HL-60 (cell line): ENCODE measurements at regions not wholly inside any gene's neighbourhood (a gene's known extent, or its start where the extent isn't known, plus 50 kb on each side); places are given as distances from the start of the nearest gene placed in this dataset.

ENCODE experiments used
- DNase-seq, 2 experiments: peaks; one replicate each; pipeline ENCODE4 v3.0.0-alpha.2; 2010 to 2020; ENCODE audit warnings: low read depth in 1 of 2, low spot score in 1 of 2
- H3K27ac ChIP-seq: fragments of 250-450 bp; sonication (Bioruptor Pico); replicated peaks from 2 replicates; pipeline ENCODE4 v1.5.1; 2020; ENCODE audit warnings: mild to moderate bottlenecking, moderate library complexity
- H3K27me3 ChIP-seq: fragments of 250-450 bp; sonication (Bioruptor Pico); 2 replicates; pipeline ENCODE4 v1.5.1; 2021; ENCODE audit warnings: mild to moderate bottlenecking, moderate library complexity; ENCODE audit not compliant: insufficient read depth, poor library complexity, severe bottlenecking
- H3K4me3 ChIP-seq: replicated peaks from 2 replicates; pipeline ENCODE4 v1.5.1; 2011; ENCODE audit warnings: mild to moderate bottlenecking, control low read depth, low read length; ENCODE audit not compliant: insufficient read depth
- CTCF ChIP-seq: IDR thresholded peaks from one replicate; pipeline ENCODE4 v1.5.1; 2011; ENCODE audit warnings: low read length, control low read depth, inconsistent platforms; ENCODE audit not compliant: insufficient read depth
- GABPA ChIP-seq: IDR thresholded peaks from 2 replicates; pipeline ENCODE4 v1.6.1; 2012; ENCODE audit warnings: low read depth
- POLR2AphosphoS5 ChIP-seq: IDR thresholded peaks from 2 replicates; pipeline ENCODE4 v1.6.1; 2012; ENCODE audit warnings: low read depth
- SPI1 ChIP-seq: IDR thresholded peaks from 2 replicates; pipeline ENCODE4 v1.6.1; 2012; ENCODE audit warnings: low read depth, mild to moderate bottlenecking, borderline replicate concordance
- TF ChIP-seq, protein P1 (sequence below): IDR thresholded peaks from 2 replicates; pipeline ENCODE4 v1.6.1; 2012; ENCODE audit warnings: low read depth; ENCODE audit not compliant: insufficient replicate concordance

DNA sequence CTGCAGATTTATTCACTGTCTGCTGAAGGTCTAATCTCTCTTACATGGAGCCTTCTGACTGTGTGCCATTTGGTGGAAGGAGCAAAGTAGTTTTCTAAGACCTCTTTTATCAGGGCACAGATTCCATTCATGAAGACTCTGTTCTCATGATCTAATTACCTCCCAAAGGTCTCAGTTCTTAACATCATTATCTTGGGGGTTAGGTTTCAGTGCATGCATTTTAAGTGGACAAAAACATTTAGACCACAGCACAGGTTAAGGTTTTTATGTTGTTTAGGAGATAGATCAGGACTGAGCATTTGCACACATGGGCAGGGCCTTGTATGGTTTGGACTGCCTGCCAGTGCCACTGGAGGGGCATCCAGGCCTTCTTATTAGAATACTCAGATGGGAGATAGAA lies 746.1 kb downstream of the C12orf50 start:
- no peak for TF ChIP-seq CTCF
- TF ChIP-seq, protein P1, sequence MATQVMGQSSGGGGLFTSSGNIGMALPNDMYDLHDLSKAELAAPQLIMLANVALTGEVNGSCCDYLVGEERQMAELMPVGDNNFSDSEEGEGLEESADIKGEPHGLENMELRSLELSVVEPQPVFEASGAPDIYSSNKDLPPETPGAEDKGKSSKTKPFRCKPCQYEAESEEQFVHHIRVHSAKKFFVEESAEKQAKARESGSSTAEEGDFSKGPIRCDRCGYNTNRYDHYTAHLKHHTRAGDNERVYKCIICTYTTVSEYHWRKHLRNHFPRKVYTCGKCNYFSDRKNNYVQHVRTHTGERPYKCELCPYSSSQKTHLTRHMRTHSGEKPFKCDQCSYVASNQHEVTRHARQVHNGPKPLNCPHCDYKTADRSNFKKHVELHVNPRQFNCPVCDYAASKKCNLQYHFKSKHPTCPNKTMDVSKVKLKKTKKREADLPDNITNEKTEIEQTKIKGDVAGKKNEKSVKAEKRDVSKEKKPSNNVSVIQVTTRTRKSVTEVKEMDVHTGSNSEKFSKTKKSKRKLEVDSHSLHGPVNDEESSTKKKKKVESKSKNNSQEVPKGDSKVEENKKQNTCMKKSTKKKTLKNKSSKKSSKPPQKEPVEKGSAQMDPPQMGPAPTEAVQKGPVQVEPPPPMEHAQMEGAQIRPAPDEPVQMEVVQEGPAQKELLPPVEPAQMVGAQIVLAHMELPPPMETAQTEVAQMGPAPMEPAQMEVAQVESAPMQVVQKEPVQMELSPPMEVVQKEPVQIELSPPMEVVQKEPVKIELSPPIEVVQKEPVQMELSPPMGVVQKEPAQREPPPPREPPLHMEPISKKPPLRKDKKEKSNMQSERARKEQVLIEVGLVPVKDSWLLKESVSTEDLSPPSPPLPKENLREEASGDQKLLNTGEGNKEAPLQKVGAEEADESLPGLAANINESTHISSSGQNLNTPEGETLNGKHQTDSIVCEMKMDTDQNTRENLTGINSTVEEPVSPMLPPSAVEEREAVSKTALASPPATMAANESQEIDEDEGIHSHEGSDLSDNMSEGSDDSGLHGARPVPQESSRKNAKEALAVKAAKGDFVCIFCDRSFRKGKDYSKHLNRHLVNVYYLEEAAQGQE = no peak
- no peak for TF ChIP-seq SPI1
- TF ChIP-seq POLR2AphosphoS5 = no peak
- TF ChIP-seq GABPA = no peak
- H3K27me3 ChIP-seq = no peaks in the 10 kb centered on the region
- no peak overlapping the region for H3K4me3 ChIP-seq
- no peak overlapping the region for H3K27ac ChIP-seq
- DNase-seq = no peak

DNA sequence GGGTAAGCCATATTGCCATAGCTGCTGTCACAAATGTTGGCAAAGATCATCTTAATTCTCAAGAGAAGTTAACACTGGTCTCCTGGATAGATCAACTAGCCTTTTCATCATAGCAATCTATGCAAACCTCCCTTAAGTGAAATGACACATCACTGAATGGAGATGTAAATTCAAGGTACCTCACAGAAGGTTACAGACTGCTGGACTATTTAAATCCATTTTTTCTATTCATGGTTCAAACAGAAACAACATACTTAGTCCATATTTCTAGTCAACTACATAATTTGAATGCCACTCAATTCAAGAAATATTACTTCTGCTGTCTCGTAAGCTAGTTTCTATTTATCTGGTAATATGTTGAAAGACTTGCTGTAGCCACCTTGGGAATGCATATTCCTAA lies 748.3 kb downstream of the C12orf50 start:
- no peak overlapping the region for H3K27ac ChIP-seq
- no peak overlapping the region for H3K4me3 ChIP-seq
- DNase-seq = no peak
- H3K27me3 ChIP-seq = no peaks in the 10 kb centered on the region
- TF ChIP-seq POLR2AphosphoS5 = no peak
- no peak for TF ChIP-seq CTCF
- TF ChIP-seq GABPA = no peak
- TF ChIP-seq SPI1 = no peak
- TF ChIP-seq, protein P1 = no peak

DNA sequence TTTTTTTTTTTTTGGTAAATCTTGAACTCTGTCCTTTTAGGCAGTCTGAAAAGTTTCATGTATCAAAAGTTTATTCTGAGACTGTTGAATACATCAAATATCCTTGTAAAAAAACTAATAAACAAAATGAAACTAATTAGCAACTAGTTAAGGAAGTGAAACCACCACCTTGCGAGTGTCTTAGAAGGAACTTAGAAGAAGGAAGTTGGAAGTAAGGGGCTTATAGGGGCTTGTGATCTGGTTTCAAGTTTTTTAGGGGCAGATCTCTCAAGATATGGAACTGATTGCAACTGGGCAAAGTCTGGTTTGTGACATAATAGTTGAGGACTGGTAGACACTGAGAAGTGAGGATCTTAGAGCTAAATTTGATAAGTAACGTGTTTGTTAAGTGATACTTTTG lies 748.8 kb downstream of the C12orf50 start:
- H3K27ac ChIP-seq = no peak overlapping the region
- no peak for TF ChIP-seq CTCF
- TF ChIP-seq POLR2AphosphoS5 = no peak
- TF ChIP-seq, protein P1 = no peak
- TF ChIP-seq GABPA = no peak
- no peak for TF ChIP-seq SPI1
- H3K27me3 ChIP-seq = no peaks in the 10 kb centered on the region
- DNase-seq = no peak
- no peak overlapping the region for H3K4me3 ChIP-seq
